ENCODE measurements at regions not wholly inside any gene's neighbourhood (a gene's known extent, or its start where the extent isn't known, plus 50 kb on each side); places are given as distances from the start of the nearest gene placed in this dataset.

DNA sequence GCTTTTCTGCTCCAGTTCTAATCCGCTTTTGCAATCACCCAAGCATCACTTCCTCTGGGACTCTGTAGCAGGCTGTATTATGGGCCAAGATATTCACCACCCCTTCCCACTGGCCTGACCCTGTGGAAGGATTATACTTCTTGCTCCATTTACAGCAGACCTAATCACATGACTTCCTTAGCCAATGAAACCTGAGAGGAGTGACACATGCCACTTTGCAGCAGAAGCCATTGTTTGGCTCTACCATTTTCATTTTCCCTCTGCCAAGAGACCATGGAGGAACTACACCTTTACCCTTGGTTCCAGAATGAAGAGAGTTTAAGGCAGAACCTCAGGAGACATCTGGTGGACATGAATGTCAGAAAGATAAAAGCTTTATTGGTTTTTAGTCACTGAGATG lies 134.9 kb upstream of the HSD17B12 start:
- no peak for FAIRE-seq

- FAIRE-seq: no peak
Observed at GRCh38 chr11:43546561-43547429, 133.7 kb upstream of the HSD17B12 start.

DNA sequence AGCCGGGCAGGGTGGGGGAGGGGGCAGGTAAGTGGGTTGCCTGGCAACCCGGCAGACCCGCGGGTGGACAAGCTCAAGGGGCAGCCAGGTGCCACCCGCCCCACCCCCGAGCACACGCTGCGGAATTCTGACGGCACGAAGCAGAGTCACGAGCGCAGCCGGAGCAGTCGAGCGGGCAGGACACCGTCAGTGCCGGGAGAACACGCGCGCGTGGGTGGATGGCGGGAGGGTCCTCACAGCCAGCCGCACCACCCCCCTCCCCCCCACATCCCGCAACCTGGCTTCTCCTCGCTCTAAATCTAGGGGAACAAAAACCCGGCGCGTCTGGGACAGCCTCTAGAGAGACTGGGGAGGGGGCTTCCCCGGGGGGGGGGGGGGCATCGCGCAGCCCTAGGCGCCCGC lies 133.1 kb upstream of the HSD17B12 start:
- FAIRE-seq: no peak

DNA sequence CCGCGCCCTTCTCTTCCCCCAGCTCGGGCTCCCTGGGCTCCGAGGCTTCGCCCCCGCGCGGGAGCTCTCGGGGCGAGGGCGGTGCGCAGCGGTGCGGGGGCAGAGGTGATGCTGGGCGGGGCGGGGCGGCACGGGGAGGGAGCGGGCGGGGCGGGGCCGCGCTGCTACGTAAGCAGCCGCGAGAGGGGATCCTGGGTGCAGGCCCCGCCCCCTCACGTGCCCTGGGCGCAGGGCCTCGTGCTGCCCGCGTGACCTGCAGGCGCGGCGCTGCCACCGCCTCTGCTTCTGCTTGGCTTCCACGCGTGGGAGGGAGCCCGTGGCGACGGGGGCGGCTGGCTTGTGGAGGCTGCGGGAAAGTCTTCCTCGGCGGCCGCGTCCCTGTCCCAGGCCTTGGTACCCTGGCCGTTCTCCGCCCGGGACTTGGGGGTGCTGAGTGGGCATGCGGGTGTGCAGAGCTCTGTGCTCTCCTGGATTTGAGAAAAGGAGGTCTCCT lies 132.6 kb upstream of the HSD17B12 start:
- no peak for FAIRE-seq

DNA sequence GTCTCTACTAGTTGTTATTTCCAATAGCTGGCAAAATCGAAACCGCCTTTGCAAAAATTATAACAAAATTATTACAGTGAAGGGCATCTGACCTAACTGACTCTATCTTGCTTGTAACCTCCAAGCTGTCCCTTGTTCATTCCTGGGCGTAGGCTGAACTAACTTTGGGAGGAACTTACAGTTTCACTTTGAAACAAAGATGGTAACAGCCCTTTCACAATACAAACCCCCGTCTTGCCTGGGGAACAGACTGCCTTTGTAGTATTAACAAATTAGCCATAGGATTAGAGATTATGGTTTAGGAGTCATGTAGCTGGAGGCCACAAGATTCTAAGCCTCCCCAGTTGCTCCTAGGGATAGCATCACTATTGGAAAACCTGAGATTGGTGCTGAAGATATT lies 131.6 kb upstream of the HSD17B12 start:
- no peak for FAIRE-seq

- FAIRE-seq: no peak
Observed at GRCh38 chr11:43549624-43550023, 130.9 kb upstream of the HSD17B12 start.

GRCh38 chr11:43550714-43551113 lies 129.8 kb upstream of the HSD17B12 start:
- no peak for FAIRE-seq

GRCh38 chr11:43554148-43554473 lies 126.4 kb upstream of the HSD17B12 start:
- FAIRE-seq: no peak

DNA sequence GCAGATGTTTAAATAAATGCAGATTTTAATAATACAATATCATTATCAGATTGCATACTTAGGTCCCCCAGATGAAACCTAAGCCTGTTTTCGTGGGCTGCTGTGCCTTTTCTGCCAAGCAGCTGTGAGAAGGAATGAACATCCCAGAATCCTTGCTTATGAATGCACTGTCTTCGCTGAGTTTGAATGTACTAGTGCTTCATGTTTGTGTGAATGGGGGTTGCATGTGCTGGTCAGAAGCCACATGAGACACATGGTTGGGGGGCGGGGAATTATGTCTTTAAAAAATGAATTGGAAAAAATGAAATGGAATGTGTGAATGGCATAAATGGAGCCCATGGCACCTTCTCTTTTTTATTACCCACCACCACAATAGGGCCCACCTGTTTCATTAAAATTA lies 125.4 kb upstream of the HSD17B12 start:
- no peak for FAIRE-seq

GRCh38 chr11:43555816-43556611 lies 124.5 kb upstream of the HSD17B12 start:
- FAIRE-seq: no peak

- no peak for FAIRE-seq
Observed at GRCh38 chr11:43556612-43557375, 123.7 kb upstream of the HSD17B12 start.

- no peak for FAIRE-seq
Observed at GRCh38 chr11:43557553-43558110, 122.9 kb upstream of the HSD17B12 start.

GRCh38 chr11:43558146-43558545 lies 122.4 kb upstream of the HSD17B12 start:
- FAIRE-seq: no peak

DNA sequence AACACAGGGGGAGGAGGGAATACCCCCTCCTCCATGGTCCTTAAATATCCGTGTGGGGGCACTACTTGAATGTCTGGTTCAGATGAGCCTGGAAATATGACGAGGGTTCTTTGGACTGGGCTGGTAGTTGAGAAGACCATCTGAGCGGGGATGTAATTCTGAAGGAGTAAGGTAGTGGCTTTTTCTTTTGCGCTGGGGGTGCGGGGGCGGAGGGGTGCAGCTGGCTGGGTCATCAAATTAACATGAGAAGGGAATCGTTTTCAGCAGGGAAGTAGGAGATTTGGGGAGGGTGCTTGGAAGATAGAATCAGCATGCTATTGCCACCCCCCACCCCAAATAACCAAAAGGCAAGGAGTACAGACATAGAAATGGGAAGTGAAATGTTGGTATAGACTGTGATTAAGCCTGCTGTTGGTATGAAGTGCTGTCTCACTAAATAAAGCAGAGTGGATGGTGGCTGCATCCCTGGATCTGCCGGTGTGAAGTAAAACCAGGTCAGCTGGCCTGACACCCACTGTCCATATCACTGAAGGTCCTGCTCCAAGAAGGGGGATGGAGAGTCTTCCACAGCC lies 121.9 kb upstream of the HSD17B12 start:
- FAIRE-seq: no peak

GRCh38 chr11:43561832-43562231 lies 118.7 kb upstream of the HSD17B12 start:
- FAIRE-seq: no peak

DNA sequence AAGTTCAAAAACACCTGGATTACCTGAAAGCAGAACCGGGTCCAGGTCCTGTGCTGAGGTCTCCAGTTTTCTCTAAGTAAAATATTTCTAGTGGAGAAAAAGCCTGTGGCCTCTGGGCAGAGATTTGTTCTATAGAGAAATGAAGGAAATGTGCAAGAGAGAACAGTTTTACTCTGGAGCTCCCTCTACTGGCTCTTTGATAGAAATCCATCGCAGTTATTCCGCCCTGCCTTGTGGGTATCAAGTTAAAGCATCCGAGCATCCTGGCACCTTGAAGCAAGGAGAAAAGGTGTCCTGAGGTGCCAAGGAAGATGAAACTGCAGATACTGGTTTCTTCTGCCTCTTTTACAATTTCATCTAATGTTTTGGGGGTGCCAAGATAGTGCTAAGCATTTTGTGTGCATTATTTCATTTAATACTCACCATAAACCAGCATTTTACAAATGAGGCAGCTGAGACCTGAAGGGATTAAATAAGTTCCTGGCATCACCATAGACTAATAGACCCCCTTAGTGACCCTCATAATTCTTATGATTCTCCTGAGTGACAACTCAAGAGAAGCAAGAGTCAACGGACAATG lies 113.1 kb upstream of the HSD17B12 start:
- FAIRE-seq: peak; percentile 70

- no peak for FAIRE-seq
Observed at GRCh38 chr11:43573233-43573632, 107.3 kb upstream of the HSD17B12 start.

DNA sequence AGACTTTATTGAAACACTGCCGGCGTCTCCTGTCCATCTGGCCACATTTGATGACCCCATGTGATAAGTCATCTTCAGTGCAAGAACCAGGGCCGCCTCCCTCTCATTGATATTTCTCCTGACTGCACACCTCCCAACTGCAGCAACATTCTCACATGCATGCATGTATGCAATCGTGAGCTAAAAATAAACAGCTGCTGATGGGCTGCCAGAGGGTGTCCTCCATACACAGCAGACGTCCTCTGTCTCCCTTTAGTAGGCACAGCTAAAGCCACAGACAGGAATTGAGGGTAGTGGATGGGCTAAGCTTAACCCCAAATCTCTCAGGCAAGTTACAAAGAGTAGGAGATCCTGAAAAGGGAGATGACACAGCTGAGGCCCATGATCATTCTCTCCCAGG lies 106.7 kb upstream of the HSD17B12 start:
- no peak for FAIRE-seq

DNA sequence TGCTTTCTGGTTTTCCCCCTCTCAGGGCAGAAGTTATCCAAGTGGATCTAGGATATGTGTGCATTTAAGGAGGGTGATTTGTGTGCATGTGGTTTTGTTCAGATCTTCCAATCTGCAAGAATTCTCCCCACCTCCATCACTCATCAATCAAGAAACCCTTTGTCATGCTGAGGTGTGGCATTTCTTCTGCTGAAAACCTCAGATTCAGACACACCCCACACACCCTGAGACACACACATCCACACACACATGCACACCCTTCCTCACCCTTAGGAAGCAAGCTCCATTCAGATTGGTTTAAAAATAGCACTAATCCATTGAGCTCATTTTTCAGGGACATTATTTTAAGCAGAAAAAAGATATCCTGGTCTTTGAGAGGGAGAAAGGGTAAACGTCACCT lies 106.1 kb upstream of the HSD17B12 start:
- FAIRE-seq: no peak

- FAIRE-seq: no peak
Observed at GRCh38 chr11:43574949-43575912, 105.3 kb upstream of the HSD17B12 start.

- no peak for FAIRE-seq
Observed at GRCh38 chr11:43575913-43576310, 104.6 kb upstream of the HSD17B12 start.
